Astrocyte (in vitro differentiated cells and primary cell): ENCODE measurements at regions not wholly inside any gene's neighbourhood (a gene's known extent, or its start where the extent isn't known, plus 50 kb on each side); places are given as distances from the start of the nearest gene placed in this dataset.

Experiments used
- DNase-seq: peaks from one replicate; pipeline ENCODE4 v3.0.0-alpha.2; 2010; ENCODE audit warnings: low read depth
- FAIRE-seq: peaks from 2 replicates; lab custom pipeline; 2011; peaks lifted over from hg19 to GRCh38; lab: Jason Lieb, UNC
- H2AFZ ChIP-seq: 2 replicates; pipeline ENCODE4 v1.6.0; 2012; ENCODE audit warnings: low read depth, low read length, inconsistent platforms
- H3K27ac ChIP-seq: 2 replicates; pipeline ENCODE4 v1.5.1; 2011; ENCODE audit warnings: low read depth, low read length, inconsistent platforms
- H3K27me3 ChIP-seq: 2 replicates; pipeline ENCODE4 v1.6.0; 2011; ENCODE audit warnings: low read length, inconsistent platforms; ENCODE audit not compliant: insufficient read depth
- H3K36me3 ChIP-seq: 2 replicates; pipeline ENCODE4 v1.5.1; 2011; ENCODE audit warnings: low read length, inconsistent platforms; ENCODE audit not compliant: insufficient read depth
- H3K4me1 ChIP-seq: 2 replicates; pipeline ENCODE4 v1.5.1; 2011; ENCODE audit warnings: low read length, inconsistent platforms; ENCODE audit not compliant: insufficient read depth
- H3K4me2 ChIP-seq: 2 replicates; pipeline ENCODE4 v1.6.0; 2012; ENCODE audit warnings: low read length, inconsistent platforms
- H3K4me3 ChIP-seq: 2 replicates; pipeline ENCODE4 v1.5.1; 2011; ENCODE audit warnings: low read depth, mild to moderate bottlenecking, low read length, inconsistent platforms; ENCODE audit not compliant: insufficient read depth
- H3K79me2 ChIP-seq: 2 replicates; pipeline ENCODE4 v1.6.0; 2012; ENCODE audit warnings: mild to moderate bottlenecking, low read length, inconsistent platforms; ENCODE audit not compliant: insufficient read depth
- H3K9ac ChIP-seq: 2 replicates; pipeline ENCODE4 v1.6.0; 2012; ENCODE audit warnings: mild to moderate bottlenecking, low read length, inconsistent platforms
- H3K9me3 ChIP-seq: 2 replicates; pipeline ENCODE4 v1.5.1; 2012; ENCODE audit warnings: low read depth, mild to moderate bottlenecking, low read length, inconsistent platforms; ENCODE audit not compliant: insufficient read depth
- H4K20me1 ChIP-seq: 2 replicates; pipeline ENCODE4 v1.6.0; 2012; ENCODE audit warnings: low read length, inconsistent platforms; ENCODE audit not compliant: insufficient read depth
- H3K27ac Mint-ChIP-seq: one replicate; pipeline ENCODE4 v1.8.0; 2021; ENCODE audit warnings: mild to moderate bottlenecking, mixed read lengths; ENCODE audit not compliant: unreplicated experiment
- H3K27me3 Mint-ChIP-seq: one replicate; pipeline ENCODE4 v1.8.0; 2021; ENCODE audit warnings: low read depth, mixed read lengths; ENCODE audit not compliant: unreplicated experiment
- H3K36me3 Mint-ChIP-seq: one replicate; pipeline ENCODE4 v1.8.0; 2021; ENCODE audit warnings: low read depth, mixed read lengths; ENCODE audit not compliant: unreplicated experiment
- H3K4me1 Mint-ChIP-seq: one replicate; pipeline ENCODE4 v1.8.0; 2021; ENCODE audit warnings: low read depth, mixed read lengths; ENCODE audit not compliant: unreplicated experiment
- H3K4me3 Mint-ChIP-seq: one replicate; pipeline ENCODE4 v1.8.0; 2021; ENCODE audit warnings: mild to moderate bottlenecking, moderate library complexity, mixed read lengths; ENCODE audit not compliant: unreplicated experiment
- H3K9me3 Mint-ChIP-seq: one replicate; pipeline ENCODE4 v1.8.0; 2021; ENCODE audit warnings: mild to moderate bottlenecking, mixed read lengths; ENCODE audit not compliant: unreplicated experiment
- EZH2 ChIP-seq: IDR thresholded peaks from 2 replicates; pipeline ENCODE4 v1.6.1; 2012; ENCODE audit warnings: mild to moderate bottlenecking, low read length, inconsistent platforms; ENCODE audit not compliant: insufficient read depth
- TF ChIP-seq, protein P1 (sequence below): IDR thresholded peaks from 2 replicates; pipeline ENCODE4 v1.5.1; 2011; ENCODE audit warnings: low read depth, mild to moderate bottlenecking, inconsistent platforms, low read length, moderate library complexity; ENCODE audit not compliant: insufficient read depth

- no peak overlapping the region for H3K4me2 ChIP-seq
- H3K4me3 Mint-ChIP-seq: no peak overlapping the region
- no peak overlapping the region for H2AFZ ChIP-seq
- no peaks in the 10 kb centered on the region for H3K9me3 ChIP-seq
- H3K27me3 Mint-ChIP-seq: peaks cover 12% of the 10 kb centered on the region
- DNase-seq (no peak), FAIRE-seq (no peak)
- H4K20me1 ChIP-seq: no peaks in the 10 kb centered on the region
- no peak for TF ChIP-seq EZH2
- no peak overlapping the region for H3K27ac ChIP-seq
- no peaks in the 10 kb centered on the region for H3K27me3 ChIP-seq
- H3K36me3 ChIP-seq: no peaks in the 10 kb centered on the region
- no peak overlapping the region for H3K4me3 ChIP-seq
- no peaks in the 10 kb centered on the region for H3K36me3 Mint-ChIP-seq
- peaks cover 5% of the 10 kb centered on the region for H3K9me3 Mint-ChIP-seq
- no peaks in the 10 kb centered on the region for H3K4me1 Mint-ChIP-seq
- no peaks in the 10 kb centered on the region for H3K79me2 ChIP-seq
- H3K27ac Mint-ChIP-seq: no peak overlapping the region
- H3K4me1 ChIP-seq: no peaks in the 10 kb centered on the region
- no peak overlapping the region for H3K9ac ChIP-seq
Measured at GRCh38 chr13:31903111-31903815, 128.3 kb upstream of the FRY start.

GRCh38 chr13:31904941-31905824 lies 126.4 kb upstream of the FRY start:
- Histone ChIP-seq H3K79me2 (no peaks in the 10 kb centered on the region), H3K4me3 (no peak overlapping the region), H3K4me2 (no peak overlapping the region), H3K27ac (no peak overlapping the region), H4K20me1 (no peaks in the 10 kb centered on the region), H3K27me3 (peaks cover 2% of the 10 kb centered on the region), H3K9me3 (no peaks in the 10 kb centered on the region), H3K36me3 (no peaks in the 10 kb centered on the region), H3K4me1 (no peaks in the 10 kb centered on the region), H3K9ac (no peak overlapping the region), H2AFZ (no peak overlapping the region)
- DNase-seq (no peak), FAIRE-seq (no peak)
- no peak overlapping the region for H3K27ac Mint-ChIP-seq
- H3K36me3 Mint-ChIP-seq: no peaks in the 10 kb centered on the region
- TF ChIP-seq EZH2: no peak
- TF ChIP-seq, protein P1, sequence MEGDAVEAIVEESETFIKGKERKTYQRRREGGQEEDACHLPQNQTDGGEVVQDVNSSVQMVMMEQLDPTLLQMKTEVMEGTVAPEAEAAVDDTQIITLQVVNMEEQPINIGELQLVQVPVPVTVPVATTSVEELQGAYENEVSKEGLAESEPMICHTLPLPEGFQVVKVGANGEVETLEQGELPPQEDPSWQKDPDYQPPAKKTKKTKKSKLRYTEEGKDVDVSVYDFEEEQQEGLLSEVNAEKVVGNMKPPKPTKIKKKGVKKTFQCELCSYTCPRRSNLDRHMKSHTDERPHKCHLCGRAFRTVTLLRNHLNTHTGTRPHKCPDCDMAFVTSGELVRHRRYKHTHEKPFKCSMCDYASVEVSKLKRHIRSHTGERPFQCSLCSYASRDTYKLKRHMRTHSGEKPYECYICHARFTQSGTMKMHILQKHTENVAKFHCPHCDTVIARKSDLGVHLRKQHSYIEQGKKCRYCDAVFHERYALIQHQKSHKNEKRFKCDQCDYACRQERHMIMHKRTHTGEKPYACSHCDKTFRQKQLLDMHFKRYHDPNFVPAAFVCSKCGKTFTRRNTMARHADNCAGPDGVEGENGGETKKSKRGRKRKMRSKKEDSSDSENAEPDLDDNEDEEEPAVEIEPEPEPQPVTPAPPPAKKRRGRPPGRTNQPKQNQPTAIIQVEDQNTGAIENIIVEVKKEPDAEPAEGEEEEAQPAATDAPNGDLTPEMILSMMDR: no peak
- no peaks in the 10 kb centered on the region for H3K4me1 Mint-ChIP-seq
- H3K9me3 Mint-ChIP-seq: peaks cover 5% of the 10 kb centered on the region
- H3K4me3 Mint-ChIP-seq: no peak overlapping the region
- peaks cover 14% of the 10 kb centered on the region for H3K27me3 Mint-ChIP-seq

DNA sequence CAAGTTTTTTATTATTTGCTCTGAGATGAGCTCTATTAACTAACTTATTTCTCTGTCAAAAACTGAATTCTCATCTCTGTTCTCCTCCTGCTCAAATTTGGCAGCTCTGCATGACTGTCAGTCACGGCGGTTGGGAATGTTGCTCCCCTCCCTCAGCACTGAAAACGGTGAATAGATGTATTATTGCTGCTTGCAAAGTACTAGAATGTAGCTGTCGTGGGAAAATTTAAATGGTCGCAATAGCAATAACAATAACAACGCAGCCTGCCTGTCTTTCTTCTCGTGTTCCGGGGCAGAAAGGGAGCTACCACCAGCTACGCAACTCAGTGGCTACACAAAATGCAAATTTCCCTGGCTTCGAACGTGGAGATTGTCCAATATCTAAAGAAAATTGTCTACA lies 125.6 kb upstream of the FRY start:
- Mint-ChIP-seq H3K4me3 (no peak overlapping the region), H3K27me3 (peaks cover 14% of the 10 kb centered on the region), H3K36me3 (no peaks in the 10 kb centered on the region), H3K4me1 (no peaks in the 10 kb centered on the region), H3K9me3 (peaks cover 2% of the 10 kb centered on the region), H3K27ac (no peak overlapping the region)
- H4K20me1 ChIP-seq: no peaks in the 10 kb centered on the region
- FAIRE-seq: no peak
- no peak for DNase-seq
- peak overlapping the region; percentile 28 for H2AFZ ChIP-seq
- no peaks in the 10 kb centered on the region for H3K79me2 ChIP-seq
- H3K27ac ChIP-seq: no peak overlapping the region
- no peaks in the 10 kb centered on the region for H3K4me1 ChIP-seq
- TF ChIP-seq EZH2: no peak
- TF ChIP-seq, protein P1: no peak
- peaks cover 2% of the 10 kb centered on the region for H3K27me3 ChIP-seq
- H3K9me3 ChIP-seq: no peaks in the 10 kb centered on the region
- H3K4me3 ChIP-seq: no peak overlapping the region
- H3K9ac ChIP-seq: no peak overlapping the region
- H3K36me3 ChIP-seq: no peaks in the 10 kb centered on the region
- H3K4me2 ChIP-seq: peak overlapping the region; percentile 55
